GM12864 (cell line): ENCODE measurements at regions not wholly inside any gene's neighbourhood (a gene's known extent, or its start where the extent isn't known, plus 50 kb on each side); places are given as distances from the start of the nearest gene placed in this dataset.

Source experiments
- DNase-seq: peaks from one replicate; pipeline ENCODE4 v3.0.0-alpha.2; 2011; ENCODE audit warnings: low read depth
- H3K4me3 ChIP-seq: 2 replicates; pipeline ENCODE4 v1.5.1; 2011; ENCODE audit warnings: mild to moderate bottlenecking, low read depth, low read length, control low read depth
- CTCF ChIP-seq: IDR thresholded peaks from 2 replicates; pipeline ENCODE4 v1.5.1; 2011; ENCODE audit warnings: low read depth, mild to moderate bottlenecking, moderate library complexity, low read length, control low read depth, inconsistent platforms; ENCODE audit errors: missing control alignments

DNA sequence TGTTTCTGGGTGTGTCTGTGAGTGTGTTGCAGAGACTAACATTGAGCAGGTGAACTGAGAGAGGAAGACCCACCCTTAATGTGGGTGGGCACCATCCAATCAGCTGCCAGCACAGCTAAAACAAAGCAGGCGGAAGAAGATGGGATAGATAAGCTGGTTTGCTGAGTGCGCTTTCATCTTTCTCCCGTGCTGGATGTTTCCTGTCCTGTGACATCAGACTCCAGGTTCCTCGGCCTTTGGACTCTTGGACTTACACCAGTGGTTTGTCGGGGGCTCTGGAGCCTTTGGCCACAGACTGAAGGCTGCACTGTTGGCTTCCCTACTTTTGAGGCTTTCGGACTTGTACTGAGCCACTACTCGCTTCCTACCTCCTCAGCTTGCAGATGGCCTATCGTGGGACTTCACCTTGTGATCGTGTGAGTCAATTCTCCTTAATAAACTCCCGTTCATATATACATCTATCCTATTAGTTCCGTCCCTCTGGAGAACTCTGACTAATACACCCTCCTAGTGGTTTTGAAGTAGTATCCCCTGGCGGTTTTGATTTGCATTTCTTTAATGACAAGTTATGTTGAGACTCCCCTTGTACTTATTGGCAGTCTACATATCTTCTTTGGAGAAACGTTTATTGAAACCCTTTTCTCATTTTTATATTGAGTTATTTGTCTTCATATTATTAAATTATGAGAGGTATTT is 546.6 kb upstream of the TMPRSS15 start:
- no peak for DNase-seq
- no peak overlapping the region for H3K4me3 ChIP-seq
- TF ChIP-seq CTCF: no peak

GRCh38 chr21:18951271-18952038 is 547.9 kb upstream of the TMPRSS15 start:
- DNase-seq: no peak
- TF ChIP-seq CTCF: no peak
- H3K4me3 ChIP-seq: no peak overlapping the region

DNA sequence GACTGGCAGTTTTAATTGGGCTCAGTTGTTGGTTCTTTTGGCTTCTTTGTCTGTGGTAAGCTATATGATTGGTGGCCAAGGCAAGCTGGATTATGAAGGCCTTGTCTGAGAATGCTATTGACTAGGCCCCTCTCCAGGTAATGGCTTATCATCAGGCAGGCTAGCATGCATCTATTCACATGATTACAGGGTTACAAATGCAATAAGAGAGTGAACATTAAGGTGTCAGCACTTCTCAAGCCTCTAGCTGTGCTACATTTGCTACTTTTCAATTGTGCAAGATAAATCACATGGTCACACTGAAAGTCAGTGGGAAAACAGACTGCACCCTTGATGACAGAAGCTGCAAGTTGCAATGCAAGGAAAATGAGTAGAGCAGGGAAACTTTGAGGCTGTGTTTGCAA is 550.9 kb upstream of the TMPRSS15 start:
- no peak for DNase-seq
- no peak overlapping the region for H3K4me3 ChIP-seq
- TF ChIP-seq CTCF: no peak

- no peak overlapping the region for H3K4me3 ChIP-seq
- no peak for TF ChIP-seq CTCF
- DNase-seq: no peak
Observed at GRCh38 chr21:18959817-18960216, 556.2 kb upstream of the TMPRSS15 start.

DNA sequence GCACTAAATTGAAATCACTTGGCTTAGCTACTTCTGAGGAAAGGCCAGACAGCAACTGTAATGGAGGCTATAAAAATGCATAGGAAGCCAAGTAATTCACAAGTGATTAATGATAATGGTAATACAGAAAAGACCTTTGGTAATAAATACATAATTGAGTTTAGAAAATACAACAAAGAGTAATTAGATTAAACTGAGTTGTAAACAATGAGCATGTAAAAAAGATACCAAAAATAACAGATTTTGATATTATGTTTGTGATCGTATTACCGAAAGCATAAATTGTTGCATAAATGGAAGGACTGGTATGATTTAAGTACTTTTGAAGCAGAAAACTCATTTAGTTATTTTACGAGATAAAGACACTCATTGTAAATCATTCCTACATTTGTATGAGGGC is 556.7 kb upstream of the TMPRSS15 start:
- H3K4me3 ChIP-seq: no peak overlapping the region
- no peak for TF ChIP-seq CTCF
- DNase-seq: no peak

DNA sequence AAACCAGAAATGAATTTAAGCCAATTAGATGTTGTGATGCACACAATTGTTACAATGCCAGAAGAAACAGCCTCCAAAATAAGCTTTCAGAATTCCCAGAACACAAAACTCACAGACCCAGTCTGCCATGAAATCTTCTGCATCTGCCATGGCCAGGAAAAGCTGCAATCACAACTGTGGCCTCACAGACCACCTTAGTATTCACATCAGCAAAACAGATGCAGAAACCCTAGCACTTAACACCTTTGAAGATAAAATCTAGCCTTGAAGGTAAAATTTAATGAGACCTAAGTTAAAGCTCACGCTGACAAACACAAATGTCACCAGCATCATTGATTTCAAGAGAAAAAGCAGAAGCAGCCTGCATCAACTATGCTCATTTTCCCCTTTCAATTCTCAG is 566.8 kb upstream of the TMPRSS15 start:
- no peak for DNase-seq
- TF ChIP-seq CTCF: no peak
- H3K4me3 ChIP-seq: no peak overlapping the region

DNA sequence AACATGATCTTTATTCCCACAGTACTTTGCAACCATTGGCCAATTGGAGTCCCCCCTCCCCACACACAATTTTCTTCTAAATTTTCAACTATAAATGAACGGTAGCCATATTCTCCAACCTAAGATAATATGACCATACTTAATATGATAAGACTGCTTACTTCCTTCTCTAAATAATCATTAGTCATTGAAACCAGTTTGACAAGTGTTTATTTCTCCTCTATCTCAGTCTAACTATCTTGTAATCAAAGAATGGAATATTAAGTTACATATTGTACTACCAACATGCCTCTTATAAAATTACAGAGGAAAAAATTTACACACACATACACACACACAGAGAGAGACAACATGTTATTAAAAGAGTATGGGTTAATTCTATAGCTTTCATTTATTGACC is 567.4 kb upstream of the TMPRSS15 start:
- no peak overlapping the region for H3K4me3 ChIP-seq
- no peak for TF ChIP-seq CTCF
- no peak for DNase-seq
